ENCODE measurements at regions not wholly inside any gene's neighbourhood (a gene's known extent, or its start where the extent isn't known, plus 50 kb on each side); places are given as distances from the start of the nearest gene placed in this dataset.

- TF ChIP-seq LEF1 (IDR thresholded peaks at IDR 0.05; ENCODE audit: borderline replicate concordance), result no peak
- TF ChIP-seq FOXA1 (IDR thresholded peaks at IDR 0.05), result no peak
- no peak for TF ChIP-seq HDGF (IDR thresholded peaks at IDR 0.05; ENCODE audit: borderline replicate concordance)
- TF ChIP-seq TARDBP (IDR thresholded peaks at IDR 0.05), result no peak
- no peak for TF ChIP-seq FOXM1 (IDR thresholded peaks at IDR 0.05; ENCODE audit: borderline replicate concordance)
- no peak for TF ChIP-seq ARNT (IDR thresholded peaks at IDR 0.05)
- TF ChIP-seq SP1 (IDR thresholded peaks at IDR 0.05), result no peak
- TF ChIP-seq FOXK2 (IDR thresholded peaks at IDR 0.05), result no peak
- no peak for TF ChIP-seq ZNF384 (IDR thresholded peaks at IDR 0.05)
- TF ChIP-seq NFRKB (IDR thresholded peaks at IDR 0.05), result no peak
- no peak for TF ChIP-seq BHLHE40 (IDR thresholded peaks at IDR 0.05; ENCODE audit: borderline replicate concordance)
- TF ChIP-seq L3MBTL2 (conservative IDR thresholded peaks at IDR 0.05), result no peak
Observed at GRCh38 chr3:64935971-64936370, 248.2 kb upstream of the ADAMTS9 start.

Measured in HEK293T (cell line).